ENCODE measurements at regions not wholly inside any gene's neighbourhood (a gene's known extent, or its start where the extent isn't known, plus 50 kb on each side); places are given as distances from the start of the nearest gene placed in this dataset.

DNA sequence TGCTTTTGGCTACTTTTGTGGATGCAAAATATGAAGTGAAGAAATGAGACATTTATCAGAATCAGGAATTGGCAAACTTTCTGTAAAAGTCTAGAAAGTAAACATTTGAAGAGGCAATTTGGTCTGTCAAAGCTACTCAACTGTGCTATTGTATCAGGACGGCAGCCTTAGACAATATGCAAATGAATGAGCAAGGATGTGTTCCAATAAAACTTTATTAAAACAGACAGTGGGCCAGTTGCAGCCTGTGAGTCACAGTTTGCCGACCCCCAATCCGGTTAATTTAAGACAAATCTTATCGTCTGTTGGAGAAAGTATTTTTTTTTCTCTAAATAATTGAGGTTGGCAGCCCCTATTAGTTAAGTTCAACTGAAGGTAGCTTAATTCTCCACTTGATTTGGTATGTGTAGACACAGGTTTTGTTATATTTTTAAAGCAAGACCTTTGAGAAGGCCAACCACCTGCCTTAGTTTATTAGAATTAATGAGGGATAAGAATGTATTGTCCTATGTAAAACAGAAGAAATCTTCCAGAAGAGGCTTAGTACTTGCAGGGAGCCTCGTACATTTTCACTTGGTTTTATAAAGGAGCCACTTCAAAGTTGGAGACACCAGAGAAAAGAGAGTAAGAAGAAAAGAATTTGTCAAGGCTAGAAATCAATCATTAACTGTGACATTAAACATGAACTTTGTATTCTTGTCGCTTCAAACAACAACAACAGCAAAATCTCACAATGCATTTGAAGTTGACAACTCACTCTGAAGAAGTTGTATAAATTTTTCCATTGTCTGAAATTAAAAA, 81.6 kb upstream of the FAT1 start:
- TF ChIP-seq KLF16 (tag by site-specific recombination; IDR thresholded peaks at IDR 0.05) = no peak
- TF ChIP-seq, protein P1, sequence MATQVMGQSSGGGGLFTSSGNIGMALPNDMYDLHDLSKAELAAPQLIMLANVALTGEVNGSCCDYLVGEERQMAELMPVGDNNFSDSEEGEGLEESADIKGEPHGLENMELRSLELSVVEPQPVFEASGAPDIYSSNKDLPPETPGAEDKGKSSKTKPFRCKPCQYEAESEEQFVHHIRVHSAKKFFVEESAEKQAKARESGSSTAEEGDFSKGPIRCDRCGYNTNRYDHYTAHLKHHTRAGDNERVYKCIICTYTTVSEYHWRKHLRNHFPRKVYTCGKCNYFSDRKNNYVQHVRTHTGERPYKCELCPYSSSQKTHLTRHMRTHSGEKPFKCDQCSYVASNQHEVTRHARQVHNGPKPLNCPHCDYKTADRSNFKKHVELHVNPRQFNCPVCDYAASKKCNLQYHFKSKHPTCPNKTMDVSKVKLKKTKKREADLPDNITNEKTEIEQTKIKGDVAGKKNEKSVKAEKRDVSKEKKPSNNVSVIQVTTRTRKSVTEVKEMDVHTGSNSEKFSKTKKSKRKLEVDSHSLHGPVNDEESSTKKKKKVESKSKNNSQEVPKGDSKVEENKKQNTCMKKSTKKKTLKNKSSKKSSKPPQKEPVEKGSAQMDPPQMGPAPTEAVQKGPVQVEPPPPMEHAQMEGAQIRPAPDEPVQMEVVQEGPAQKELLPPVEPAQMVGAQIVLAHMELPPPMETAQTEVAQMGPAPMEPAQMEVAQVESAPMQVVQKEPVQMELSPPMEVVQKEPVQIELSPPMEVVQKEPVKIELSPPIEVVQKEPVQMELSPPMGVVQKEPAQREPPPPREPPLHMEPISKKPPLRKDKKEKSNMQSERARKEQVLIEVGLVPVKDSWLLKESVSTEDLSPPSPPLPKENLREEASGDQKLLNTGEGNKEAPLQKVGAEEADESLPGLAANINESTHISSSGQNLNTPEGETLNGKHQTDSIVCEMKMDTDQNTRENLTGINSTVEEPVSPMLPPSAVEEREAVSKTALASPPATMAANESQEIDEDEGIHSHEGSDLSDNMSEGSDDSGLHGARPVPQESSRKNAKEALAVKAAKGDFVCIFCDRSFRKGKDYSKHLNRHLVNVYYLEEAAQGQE (tag by site-specific recombination; IDR thresholded peaks at IDR 0.05) = no peak
- TF ChIP-seq ZBTB7A (tag by site-specific recombination; IDR thresholded peaks at IDR 0.05; ENCODE audit: low read depth) = no peak
- no peak for TF ChIP-seq HOXA7 (CRISPR knock-in tag; IDR thresholded peaks at IDR 0.05; ENCODE audit: borderline replicate concordance)
- TF ChIP-seq CTCF (tag by site-specific recombination; IDR thresholded peaks at IDR 0.05) = no peak
- TF ChIP-seq ZNF140 (tag by site-specific recombination; IDR thresholded peaks at IDR 0.05) = no peak
- no peak for TF ChIP-seq MYNN (tag by site-specific recombination; IDR thresholded peaks at IDR 0.05; ENCODE audit: borderline replicate concordance)
- no peak for TF ChIP-seq ZNF560 (tag by site-specific recombination; IDR thresholded peaks at IDR 0.05; ENCODE audit: borderline replicate concordance)
- no peak for TF ChIP-seq SP2 (tag by site-specific recombination; IDR thresholded peaks at IDR 0.05)
- no peak for TF ChIP-seq ZNF10 (tag by site-specific recombination; IDR thresholded peaks at IDR 0.05)
- TF ChIP-seq YY1 (tag by site-specific recombination; IDR thresholded peaks at IDR 0.05) = no peak
- TF ChIP-seq TCF7L2 (IDR thresholded peaks at IDR 0.05; ENCODE audit: borderline replicate concordance, low read depth, low read length) = no peak
- no peak for TF ChIP-seq ZNF501 (tag by site-specific recombination; IDR thresholded peaks at IDR 0.05)
- no peak for TF ChIP-seq ZBTB1 (tag by site-specific recombination; IDR thresholded peaks at IDR 0.05)

Data from HEK293 (cell line).